Keratinocyte (primary cell): ENCODE measurements at regions not wholly inside any gene's neighbourhood (a gene's known extent, or its start where the extent isn't known, plus 50 kb on each side); places are given as distances from the start of the nearest gene placed in this dataset.

Experiments
- EZH2 ChIP-seq: IDR thresholded peaks from one replicate; pipeline ENCODE4 v1.6.1; 2012; ENCODE audit warnings: inconsistent platforms, mild to moderate bottlenecking, low read length, moderate library complexity
- TF ChIP-seq, protein P1 (sequence below), 3 experiments: IDR thresholded peaks in 1 of 3; conservative IDR thresholded peaks in 1 of 3; optimal IDR thresholded peaks in 1 of 3; 2 replicates in 2 of 3; 3 replicates in 1 of 3; pipeline versions ENCODE3 to v1.5.1; 2011; ENCODE audit warnings: low read length in 3 of 3, mild to moderate bottlenecking in 3 of 3, moderate library complexity in 2 of 3, control low read depth in 1 of 3, inconsistent platforms in 1 of 3; ENCODE audit not compliant: insufficient read depth in 2 of 3; ENCODE audit errors: extremely low read depth in 1 of 3

DNA sequence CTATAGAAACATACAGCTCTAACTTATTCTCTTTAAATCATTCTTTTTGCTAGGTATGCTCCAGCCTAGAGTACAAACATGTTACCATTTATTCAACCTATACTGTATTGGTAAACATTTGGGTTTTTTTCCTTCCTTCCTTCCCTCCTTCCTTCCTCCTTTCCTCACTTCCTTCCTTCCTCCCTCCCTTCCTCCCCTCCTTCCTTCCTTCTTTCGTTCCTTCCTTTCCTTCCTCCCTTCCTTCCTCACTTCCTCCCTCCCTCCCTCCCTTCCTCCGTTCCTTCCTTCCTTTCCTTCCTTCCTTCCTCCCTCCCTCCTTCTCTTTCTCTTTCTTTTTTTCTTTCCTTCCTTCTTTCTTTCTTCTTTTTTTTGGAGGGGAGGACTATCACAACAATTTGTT is 286.7 kb upstream of the PRKCQ start:
- TF ChIP-seq, protein P1, sequence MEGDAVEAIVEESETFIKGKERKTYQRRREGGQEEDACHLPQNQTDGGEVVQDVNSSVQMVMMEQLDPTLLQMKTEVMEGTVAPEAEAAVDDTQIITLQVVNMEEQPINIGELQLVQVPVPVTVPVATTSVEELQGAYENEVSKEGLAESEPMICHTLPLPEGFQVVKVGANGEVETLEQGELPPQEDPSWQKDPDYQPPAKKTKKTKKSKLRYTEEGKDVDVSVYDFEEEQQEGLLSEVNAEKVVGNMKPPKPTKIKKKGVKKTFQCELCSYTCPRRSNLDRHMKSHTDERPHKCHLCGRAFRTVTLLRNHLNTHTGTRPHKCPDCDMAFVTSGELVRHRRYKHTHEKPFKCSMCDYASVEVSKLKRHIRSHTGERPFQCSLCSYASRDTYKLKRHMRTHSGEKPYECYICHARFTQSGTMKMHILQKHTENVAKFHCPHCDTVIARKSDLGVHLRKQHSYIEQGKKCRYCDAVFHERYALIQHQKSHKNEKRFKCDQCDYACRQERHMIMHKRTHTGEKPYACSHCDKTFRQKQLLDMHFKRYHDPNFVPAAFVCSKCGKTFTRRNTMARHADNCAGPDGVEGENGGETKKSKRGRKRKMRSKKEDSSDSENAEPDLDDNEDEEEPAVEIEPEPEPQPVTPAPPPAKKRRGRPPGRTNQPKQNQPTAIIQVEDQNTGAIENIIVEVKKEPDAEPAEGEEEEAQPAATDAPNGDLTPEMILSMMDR (optimal IDR thresholded peaks at IDR 0.05 in 1 of 3, IDR thresholded peaks at IDR 0.05 in 1 of 3, conservative IDR thresholded peaks at IDR 0.05 in 1 of 3; ENCODE audit: extremely low read depth in 1 of 3, insufficient read depth in 2 of 3, low read length in 3 of 3) = no peak
- TF ChIP-seq EZH2 = no peak
